ENCODE measurements at regions not wholly inside any gene's neighbourhood (a gene's known extent, or its start where the extent isn't known, plus 50 kb on each side); places are given as distances from the start of the nearest gene placed in this dataset.
A peak's percentile ranks its signal among the peaks of the same experiment; 100 is the strongest.

- no peak overlapping the region for H3K4me3 ChIP-seq (ENCODE audit: insufficient read depth, low read depth, low read length)
- no peaks in the 10 kb centered on the region for H3K36me3 ChIP-seq (replicated peaks; ENCODE audit: control insufficient read depth, insufficient read depth, low read length)
- DNase-seq, result no peak
- H3K27me3 ChIP-seq (ENCODE audit: control insufficient read depth, insufficient read depth, low read length), result no peaks in the 10 kb centered on the region
Observed at GRCh38 chr5:52674815-52675545, 112.7 kb upstream of the ITGA1 start.

- no peak for DNase-seq
- Histone ChIP-seq H3K36me3 (replicated peaks; ENCODE audit: control insufficient read depth, insufficient read depth, low read length) (no peaks in the 10 kb centered on the region), H3K4me3 (ENCODE audit: insufficient read depth, low read depth, low read length) (no peak overlapping the region), H3K27me3 (ENCODE audit: control insufficient read depth, insufficient read depth, low read length) (no peaks in the 10 kb centered on the region)
Observed at GRCh38 chr5:52682492-52682891, 105.2 kb upstream of the ITGA1 start.

- no peak for DNase-seq
- Histone ChIP-seq H3K36me3 (replicated peaks; ENCODE audit: control insufficient read depth, insufficient read depth, low read length) (no peaks in the 10 kb centered on the region), H3K27me3 (ENCODE audit: control insufficient read depth, insufficient read depth, low read length) (no peaks in the 10 kb centered on the region)
Observed at GRCh38 chr5:52684051-52684450, 103.7 kb upstream of the ITGA1 start.

GRCh38 chr5:52685566-52685965, 102.2 kb upstream of the ITGA1 start:
- no peak overlapping the region for H3K4me3 ChIP-seq (ENCODE audit: insufficient read depth, low read depth, low read length)
- no peak for DNase-seq
- H3K36me3 ChIP-seq (replicated peaks; ENCODE audit: control insufficient read depth, insufficient read depth, low read length), result no peaks in the 10 kb centered on the region
- H3K27me3 ChIP-seq (ENCODE audit: control insufficient read depth, insufficient read depth, low read length), result no peaks in the 10 kb centered on the region

More at GRCh38 chr5:52684051-52684450, 103.7 kb upstream of the ITGA1 start:
- no peak overlapping the region for H3K4me3 ChIP-seq (ENCODE audit: insufficient read depth, low read depth, low read length)

- no peak for DNase-seq
- H3K4me3 ChIP-seq (ENCODE audit: insufficient read depth, low read depth, low read length), result no peak overlapping the region
- no peaks in the 10 kb centered on the region for H3K36me3 ChIP-seq (replicated peaks; ENCODE audit: control insufficient read depth, insufficient read depth, low read length)
- no peaks in the 10 kb centered on the region for H3K27me3 ChIP-seq (ENCODE audit: control insufficient read depth, insufficient read depth, low read length)
Observed at GRCh38 chr5:52685971-52686370, 101.7 kb upstream of the ITGA1 start.

- no peak for DNase-seq
- Histone ChIP-seq H3K36me3 (replicated peaks; ENCODE audit: control insufficient read depth, insufficient read depth, low read length) (no peaks in the 10 kb centered on the region), H3K4me3 (ENCODE audit: insufficient read depth, low read depth, low read length) (no peak overlapping the region), H3K27me3 (ENCODE audit: control insufficient read depth, insufficient read depth, low read length) (no peaks in the 10 kb centered on the region)
Observed at GRCh38 chr5:52690236-52690768, 97.4 kb upstream of the ITGA1 start.

GRCh38 chr5:52692039-52692438, 95.7 kb upstream of the ITGA1 start:
- Histone ChIP-seq H3K27me3 (ENCODE audit: control insufficient read depth, insufficient read depth, low read length) (no peaks in the 10 kb centered on the region), H3K36me3 (replicated peaks; ENCODE audit: control insufficient read depth, insufficient read depth, low read length) (no peaks in the 10 kb centered on the region), H3K4me3 (ENCODE audit: insufficient read depth, low read depth, low read length) (no peak overlapping the region)
- no peak for DNase-seq

GRCh38 chr5:52692606-52693005, 95.1 kb upstream of the ITGA1 start:
- no peaks in the 10 kb centered on the region for H3K36me3 ChIP-seq (replicated peaks; ENCODE audit: control insufficient read depth, insufficient read depth, low read length)
- DNase-seq, result no peak
- no peaks in the 10 kb centered on the region for H3K27me3 ChIP-seq (ENCODE audit: control insufficient read depth, insufficient read depth, low read length)
- no peak overlapping the region for H3K4me3 ChIP-seq (ENCODE audit: insufficient read depth, low read depth, low read length)

GRCh38 chr5:52693280-52693679, 94.4 kb upstream of the ITGA1 start:
- DNase-seq, result peak; percentile 8
- Histone ChIP-seq H3K27me3 (ENCODE audit: control insufficient read depth, insufficient read depth, low read length) (no peaks in the 10 kb centered on the region), H3K4me3 (ENCODE audit: insufficient read depth, low read depth, low read length) (no peak overlapping the region), H3K36me3 (replicated peaks; ENCODE audit: control insufficient read depth, insufficient read depth, low read length) (no peaks in the 10 kb centered on the region)

- DNase-seq, result no peak
- no peaks in the 10 kb centered on the region for H3K27me3 ChIP-seq (ENCODE audit: control insufficient read depth, insufficient read depth, low read length)
- H3K36me3 ChIP-seq (replicated peaks; ENCODE audit: control insufficient read depth, insufficient read depth, low read length), result no peaks in the 10 kb centered on the region
- no peak overlapping the region for H3K4me3 ChIP-seq (ENCODE audit: insufficient read depth, low read depth, low read length)
Observed at GRCh38 chr5:52693836-52694235, 93.9 kb upstream of the ITGA1 start.

- Histone ChIP-seq H3K4me3 (ENCODE audit: insufficient read depth, low read depth, low read length) (no peak overlapping the region), H3K27me3 (ENCODE audit: control insufficient read depth, insufficient read depth, low read length) (no peaks in the 10 kb centered on the region), H3K36me3 (replicated peaks; ENCODE audit: control insufficient read depth, insufficient read depth, low read length) (no peaks in the 10 kb centered on the region)
- DNase-seq, result no peak
Observed at GRCh38 chr5:52694648-52695047, 93.1 kb upstream of the ITGA1 start.

GRCh38 chr5:52702877-52703276, 84.8 kb upstream of the ITGA1 start:
- no peaks in the 10 kb centered on the region for H3K27me3 ChIP-seq (ENCODE audit: control insufficient read depth, insufficient read depth, low read length)

GRCh38 chr5:52703321-52703720, 84.4 kb upstream of the ITGA1 start:
- no peak overlapping the region for H3K4me3 ChIP-seq (ENCODE audit: insufficient read depth, low read depth, low read length)
- DNase-seq, result no peak
- no peaks in the 10 kb centered on the region for H3K36me3 ChIP-seq (replicated peaks; ENCODE audit: control insufficient read depth, insufficient read depth, low read length)
- no peaks in the 10 kb centered on the region for H3K27me3 ChIP-seq (ENCODE audit: control insufficient read depth, insufficient read depth, low read length)

More at GRCh38 chr5:52702877-52703276, 84.8 kb upstream of the ITGA1 start:
- H3K4me3 ChIP-seq (ENCODE audit: insufficient read depth, low read depth, low read length), result no peak overlapping the region
- DNase-seq, result no peak
- H3K36me3 ChIP-seq (replicated peaks; ENCODE audit: control insufficient read depth, insufficient read depth, low read length), result no peaks in the 10 kb centered on the region

GRCh38 chr5:52705720-52706119, 82.0 kb upstream of the ITGA1 start:
- H3K36me3 ChIP-seq (replicated peaks; ENCODE audit: control insufficient read depth, insufficient read depth, low read length), result no peaks in the 10 kb centered on the region

GRCh38 chr5:52706775-52707174, 80.9 kb upstream of the ITGA1 start:
- H3K27me3 ChIP-seq (ENCODE audit: control insufficient read depth, insufficient read depth, low read length), result no peaks in the 10 kb centered on the region
- H3K4me3 ChIP-seq (ENCODE audit: insufficient read depth, low read depth, low read length), result no peak overlapping the region
- no peaks in the 10 kb centered on the region for H3K36me3 ChIP-seq (replicated peaks; ENCODE audit: control insufficient read depth, insufficient read depth, low read length)
- DNase-seq, result no peak

More at GRCh38 chr5:52705720-52706119, 82.0 kb upstream of the ITGA1 start:
- H3K4me3 ChIP-seq (ENCODE audit: insufficient read depth, low read depth, low read length), result no peak overlapping the region
- no peak for DNase-seq
- no peaks in the 10 kb centered on the region for H3K27me3 ChIP-seq (ENCODE audit: control insufficient read depth, insufficient read depth, low read length)
